RWPE2 (cell line): ENCODE measurements at regions not wholly inside any gene's neighbourhood (a gene's known extent, or its start where the extent isn't known, plus 50 kb on each side); places are given as distances from the start of the nearest gene placed in this dataset.

Experiments used
- ATAC-seq: fragments of 200-7000 bp; cut with Tn5 transposase; 3 replicates; pipeline ENCODE4 v1.9.1; 2021; ENCODE audit warnings: low read depth
- DNase-seq: peaks from one replicate; pipeline ENCODE4 v3.0.0-alpha.2; 2020; ENCODE audit warnings: low spot score
- H3K27ac ChIP-seq: fragments of 450-650 bp; 2 replicates; pipeline ENCODE4 v1.5.1; 2017; ENCODE audit warnings: mild to moderate bottlenecking; ENCODE audit not compliant: poor library complexity, severe bottlenecking
- H3K27me3 ChIP-seq: fragments of 250-450 bp; sonication (Bioruptor Pico); 2 replicates; pipeline ENCODE4 v1.5.1; 2021; ENCODE audit warnings: mild to moderate bottlenecking, moderate library complexity; ENCODE audit not compliant: insufficient read depth, poor library complexity, severe bottlenecking
- H3K36me3 ChIP-seq: fragments of 250-450 bp; sonication (Bioruptor Pico); 2 replicates; pipeline ENCODE4 v1.5.1; 2020; ENCODE audit warnings: low read depth, mild to moderate bottlenecking, moderate library complexity
- H3K4me1 ChIP-seq: fragments of 250-450 bp; sonication (Bioruptor Pico); 2 replicates; pipeline ENCODE4 v1.5.1; 2021; ENCODE audit warnings: mild to moderate bottlenecking, moderate library complexity; ENCODE audit not compliant: insufficient read depth, poor library complexity, severe bottlenecking
- H3K4me3 ChIP-seq: fragments of 250-450 bp; sonication (Bioruptor Pico); 2 replicates; pipeline ENCODE4 v1.5.1; 2021; ENCODE audit warnings: mild to moderate bottlenecking, moderate library complexity; ENCODE audit not compliant: severe bottlenecking
- H3K9me3 ChIP-seq: fragments of 250-450 bp; sonication (Bioruptor Pico); 2 replicates; pipeline ENCODE4 v1.5.1; 2021; ENCODE audit warnings: mild to moderate bottlenecking, moderate library complexity; ENCODE audit not compliant: severe bottlenecking
- TF ChIP-seq, protein P1 (sequence below): fragments of 450-650 bp; IDR thresholded peaks from one replicate; pipeline ENCODE4 v1.5.1; 2017; ENCODE audit warnings: mild to moderate bottlenecking, moderate library complexity; ENCODE audit not compliant: poor library complexity, severe bottlenecking

DNA sequence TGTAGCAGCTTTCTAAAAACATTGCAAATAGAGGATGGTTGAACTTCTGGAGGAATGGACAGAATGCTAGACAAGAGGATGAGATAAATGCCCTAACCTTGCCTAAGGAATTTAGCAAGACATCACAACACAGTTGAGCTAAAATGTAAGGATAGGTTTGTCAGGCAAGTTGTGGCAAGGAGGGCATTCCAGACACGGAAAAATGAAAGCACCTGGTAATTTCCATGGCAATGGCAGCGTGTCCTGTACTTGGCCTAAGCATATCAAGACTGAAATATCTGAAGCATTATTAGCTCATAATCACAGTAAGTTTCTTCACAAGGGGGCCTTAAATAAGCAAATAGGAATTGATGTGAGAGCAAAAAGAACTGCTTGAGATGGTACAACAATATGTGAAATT, 105.1 kb upstream of the USP25 start:
- H3K27ac ChIP-seq = no peak overlapping the region
- H3K4me1 ChIP-seq = peaks cover 11% of the 10 kb centered on the region
- H3K27me3 ChIP-seq = no peaks in the 10 kb centered on the region
- TF ChIP-seq, protein P1, sequence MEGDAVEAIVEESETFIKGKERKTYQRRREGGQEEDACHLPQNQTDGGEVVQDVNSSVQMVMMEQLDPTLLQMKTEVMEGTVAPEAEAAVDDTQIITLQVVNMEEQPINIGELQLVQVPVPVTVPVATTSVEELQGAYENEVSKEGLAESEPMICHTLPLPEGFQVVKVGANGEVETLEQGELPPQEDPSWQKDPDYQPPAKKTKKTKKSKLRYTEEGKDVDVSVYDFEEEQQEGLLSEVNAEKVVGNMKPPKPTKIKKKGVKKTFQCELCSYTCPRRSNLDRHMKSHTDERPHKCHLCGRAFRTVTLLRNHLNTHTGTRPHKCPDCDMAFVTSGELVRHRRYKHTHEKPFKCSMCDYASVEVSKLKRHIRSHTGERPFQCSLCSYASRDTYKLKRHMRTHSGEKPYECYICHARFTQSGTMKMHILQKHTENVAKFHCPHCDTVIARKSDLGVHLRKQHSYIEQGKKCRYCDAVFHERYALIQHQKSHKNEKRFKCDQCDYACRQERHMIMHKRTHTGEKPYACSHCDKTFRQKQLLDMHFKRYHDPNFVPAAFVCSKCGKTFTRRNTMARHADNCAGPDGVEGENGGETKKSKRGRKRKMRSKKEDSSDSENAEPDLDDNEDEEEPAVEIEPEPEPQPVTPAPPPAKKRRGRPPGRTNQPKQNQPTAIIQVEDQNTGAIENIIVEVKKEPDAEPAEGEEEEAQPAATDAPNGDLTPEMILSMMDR = no peak
- no peak for DNase-seq
- no peaks in the 10 kb centered on the region for H3K36me3 ChIP-seq
- no peak overlapping the region for H3K4me3 ChIP-seq
- no peak for ATAC-seq
- H3K9me3 ChIP-seq = no peaks in the 10 kb centered on the region

DNA sequence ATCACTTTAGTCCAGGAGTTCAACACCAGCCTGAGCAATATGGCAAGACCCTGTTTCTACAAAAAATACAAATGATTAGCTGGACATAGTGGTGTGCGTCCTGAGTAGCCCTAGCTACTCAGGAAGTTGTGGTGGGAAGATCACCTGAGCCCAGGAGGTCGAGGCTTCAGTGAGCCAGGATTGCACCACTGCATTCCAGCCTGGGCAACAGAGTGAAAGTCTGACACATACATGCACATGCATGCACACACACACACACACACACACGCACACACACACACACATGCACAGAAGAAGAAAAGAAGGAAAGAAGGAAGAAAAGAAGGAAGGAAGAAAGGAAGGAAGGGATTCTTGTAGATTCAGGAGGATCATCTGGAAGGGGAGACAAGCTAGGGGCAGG, 104.4 kb upstream of the USP25 start:
- TF ChIP-seq, protein P1 = no peak
- Histone ChIP-seq H3K27me3 (no peaks in the 10 kb centered on the region), H3K9me3 (no peaks in the 10 kb centered on the region), H3K4me1 (peaks cover 11% of the 10 kb centered on the region), H3K36me3 (no peaks in the 10 kb centered on the region), H3K27ac (no peak overlapping the region), H3K4me3 (no peak overlapping the region)
- ATAC-seq = no peak
- DNase-seq = no peak

DNA sequence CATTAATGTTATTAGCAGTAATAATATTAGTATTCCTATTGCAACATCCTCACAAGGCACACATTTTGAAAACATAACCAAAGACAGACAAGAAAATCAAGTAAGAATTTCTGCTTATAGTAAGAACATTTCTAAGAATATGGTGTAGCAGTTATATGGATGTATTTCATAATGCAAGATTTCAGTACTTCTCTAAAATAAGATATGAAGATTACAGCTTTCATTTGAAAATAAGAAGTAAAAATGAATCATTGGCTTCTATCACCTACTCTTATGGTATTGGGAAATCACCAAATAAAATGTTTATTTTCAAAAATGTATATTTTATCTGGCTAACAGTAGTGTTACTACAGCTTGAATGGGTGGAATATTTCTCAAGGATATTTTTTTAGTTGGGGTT, 103.8 kb upstream of the USP25 start:
- TF ChIP-seq, protein P1 = no peak
- Histone ChIP-seq H3K36me3 (no peaks in the 10 kb centered on the region), H3K4me3 (no peak overlapping the region), H3K9me3 (no peaks in the 10 kb centered on the region), H3K4me1 (peaks cover 11% of the 10 kb centered on the region), H3K27ac (no peak overlapping the region), H3K27me3 (no peaks in the 10 kb centered on the region)
- ATAC-seq = no peak
- no peak for DNase-seq

DNA sequence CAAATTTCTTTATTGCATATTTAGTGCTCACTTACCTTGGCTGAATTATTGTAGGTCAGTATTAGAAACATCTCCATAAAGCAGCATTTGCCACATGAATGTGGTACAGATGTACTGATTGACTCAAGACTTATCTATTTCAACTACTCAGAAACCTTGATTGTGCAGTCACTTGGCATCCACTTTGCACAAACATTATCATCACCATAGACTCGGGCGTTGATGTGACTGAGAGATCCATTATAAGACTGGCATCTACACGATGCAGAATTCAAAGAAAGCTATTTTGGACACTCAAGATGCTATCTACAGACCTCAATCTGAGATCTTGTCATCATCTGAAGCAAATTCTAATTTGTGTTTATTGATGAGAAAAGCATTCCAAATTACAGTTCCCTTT, 102.8 kb upstream of the USP25 start:
- TF ChIP-seq, protein P1 = no peak
- H3K27ac ChIP-seq = no peak overlapping the region

DNA sequence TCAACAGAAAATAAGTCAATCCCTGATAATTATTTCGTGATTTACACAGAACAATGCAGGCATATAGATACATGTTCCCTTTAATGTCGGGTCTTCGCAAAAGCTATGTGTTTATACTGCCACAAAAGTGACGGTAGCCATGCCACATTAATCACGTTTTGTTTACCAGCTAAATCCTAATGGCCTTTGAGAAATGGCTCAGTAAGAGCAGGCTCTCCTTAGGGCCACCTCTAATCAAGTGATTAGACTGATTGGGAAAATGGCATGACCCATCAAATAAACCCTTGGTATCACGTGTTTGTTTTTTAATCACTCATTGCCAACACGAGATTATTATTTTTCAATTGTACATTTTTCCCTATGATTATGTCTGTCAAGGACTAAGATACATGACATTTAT, 102.0 kb upstream of the USP25 start:
- TF ChIP-seq, protein P1 = no peak
- no peak for DNase-seq
- no peak overlapping the region for H3K27ac ChIP-seq

More for the DNA sequence above, 102.8 kb upstream of the USP25 start:
- peaks cover 17% of the 10 kb centered on the region for H3K4me1 ChIP-seq
- no peak for ATAC-seq
- H3K27me3 ChIP-seq = no peaks in the 10 kb centered on the region
- H3K36me3 ChIP-seq = no peaks in the 10 kb centered on the region
- no peak overlapping the region for H3K4me3 ChIP-seq
- DNase-seq = no peak
- H3K9me3 ChIP-seq = no peaks in the 10 kb centered on the region

More for the DNA sequence above, 102.0 kb upstream of the USP25 start:
- peaks cover 17% of the 10 kb centered on the region for H3K4me1 ChIP-seq
- H3K9me3 ChIP-seq = no peaks in the 10 kb centered on the region
- H3K27me3 ChIP-seq = no peaks in the 10 kb centered on the region
- no peak for ATAC-seq
- H3K36me3 ChIP-seq = no peaks in the 10 kb centered on the region
- no peak overlapping the region for H3K4me3 ChIP-seq
